OCI-LY7 (cell line): ENCODE measurements at regions not wholly inside any gene's neighbourhood (a gene's known extent, or its start where the extent isn't known, plus 50 kb on each side); places are given as distances from the start of the nearest gene placed in this dataset.

Experiments used
- BruUV-seq: library from RNA; stranded (reverse); fragments of 400-500 nt; replicated peaks from 2 replicates; lab custom pipeline; 2021; lab: Mats Ljungman, UMichigan
- CTCF ChIA-PET: fragments of 300-600 bp; sonication (Branson Sonifier 250); formaldehyde crosslinking; loops from one replicate; lab custom pipeline; 2022; ENCODE audit warnings: antibody characterized with exemption; ENCODE audit not compliant: unreplicated experiment; lab: Charles Lee
- POLR2A ChIA-PET: fragments of 300-600 bp; sonication (Branson Sonifier 250); formaldehyde crosslinking; loops from one replicate; lab custom pipeline; 2022; ENCODE audit warnings: antibody characterized with exemption; lab: Charles Lee
- DNase-seq: peaks from one replicate; pipeline ENCODE4 v3.0.0-alpha.2; 2015; ENCODE audit warnings: low spot score
- H2AFZ ChIP-seq: fragments of 200-600 bp; sonication (generic), shearing (Covaris generic); 2 replicates; pipeline ENCODE4 v1.6.1; 2014; ENCODE audit warnings: mild to moderate bottlenecking, antibody characterized with exemption, low read length, moderate library complexity
- H3K27ac ChIP-seq: fragments of 200-600 bp; sonication (generic); 2 replicates; pipeline ENCODE4 v1.5.1; 2014; ENCODE audit warnings: mixed run types, low read depth, mild to moderate bottlenecking, moderate library complexity, low read length, inconsistent platforms; ENCODE audit not compliant: poor library complexity, severe bottlenecking
- H3K36me3 ChIP-seq: fragments of 200-600 bp; sonication (generic); 2 replicates; pipeline ENCODE4 v1.6.1; 2014; ENCODE audit warnings: mild to moderate bottlenecking, antibody characterized with exemption, low read length, moderate library complexity, mixed read lengths; ENCODE audit not compliant: insufficient read depth
- H3K4me1 ChIP-seq: fragments of 200-600 bp; sonication (generic); 2 replicates; pipeline ENCODE4 v1.5.1; 2014; ENCODE audit warnings: mild to moderate bottlenecking, low read length; ENCODE audit not compliant: insufficient read depth, poor library complexity, severe bottlenecking
- H3K4me2 ChIP-seq: fragments of 200-600 bp; sonication (generic); 2 replicates; pipeline ENCODE4 v1.6.1; 2014; ENCODE audit warnings: mild to moderate bottlenecking, low read length
- H3K4me3 ChIP-seq: fragments of 200-600 bp; sonication (generic); 2 replicates; pipeline ENCODE4 v1.5.1; 2014; ENCODE audit warnings: mild to moderate bottlenecking, low read depth, low read length; ENCODE audit not compliant: poor library complexity, severe bottlenecking
- H3K79me2 ChIP-seq: fragments of 200-600 bp; sonication (generic); 2 replicates; pipeline ENCODE4 v1.6.1; 2016; ENCODE audit warnings: low read depth, mild to moderate bottlenecking, low read length, moderate library complexity, mixed read lengths; ENCODE audit not compliant: insufficient read depth
- H3K9me2 ChIP-seq: fragments of 200-600 bp; sonication (generic); 2 replicates; pipeline ENCODE4 v1.6.1; 2016; ENCODE audit warnings: mild to moderate bottlenecking, low read length, mixed read lengths; ENCODE audit not compliant: insufficient read depth
- H3K9me3 ChIP-seq: fragments of 200-600 bp; sonication (generic); 2 replicates; pipeline ENCODE4 v1.6.1; 2014; ENCODE audit warnings: mild to moderate bottlenecking, mixed run types, low read length, mixed read lengths
- H4K20me1 ChIP-seq: fragments of 200-600 bp; sonication (generic); 2 replicates; pipeline ENCODE4 v1.6.1; 2014; ENCODE audit warnings: mild to moderate bottlenecking, antibody characterized with exemption, low read length, moderate library complexity, mixed read lengths; ENCODE audit not compliant: insufficient read depth
- EZH2phosphoT487 ChIP-seq: fragments of 200-600 bp; sonication (generic); IDR thresholded peaks from 2 replicates; pipeline ENCODE4 v1.6.1; 2018; ENCODE audit warnings: low read depth, borderline replicate concordance, mild to moderate bottlenecking, mixed run types, antibody characterized with exemption, low read length, moderate library complexity, mixed read lengths
- intact Hi-C: fragments of 100-400 bp; cut with micrococcal nuclease; formaldehyde crosslinking; loops from one replicate; pipeline ENCODE4 v1.10.0; 2022; ENCODE audit not compliant: unreplicated experiment
- TF ChIP-seq, protein P1 (sequence below): fragments of 200-600 bp; sonication (generic); conservative IDR thresholded peaks from 2 replicates; pipeline ENCODE4 v1.5.1; 2014; ENCODE audit warnings: mild to moderate bottlenecking, antibody characterized with exemption, low read length, moderate library complexity, mixed read lengths

DNA sequence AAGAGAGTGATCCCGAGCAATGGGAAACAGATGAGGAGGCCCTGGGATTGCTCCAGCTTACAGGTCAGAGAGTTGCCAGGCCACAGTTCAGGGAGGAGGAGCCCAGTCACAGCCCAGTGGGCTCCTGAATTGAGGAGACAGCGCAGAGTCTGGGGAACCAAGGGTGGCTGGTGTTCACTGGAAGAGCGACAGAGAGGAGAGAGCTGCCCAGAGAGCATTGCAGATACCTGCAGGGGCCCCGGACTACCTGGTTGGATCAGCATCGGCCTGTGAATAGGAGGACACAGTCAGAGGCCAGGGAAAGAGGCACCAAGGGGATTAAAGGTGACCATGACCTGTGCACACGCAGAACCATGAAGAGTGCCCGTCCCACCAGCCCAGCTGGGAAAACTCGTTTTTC, 648.6 kb downstream of the TBC1D22A start:
- no peak overlapping the region for H3K27ac ChIP-seq
- no peak for DNase-seq
- H3K4me2 ChIP-seq: no peak overlapping the region
- H4K20me1 ChIP-seq: no peaks in the 10 kb centered on the region
- H2AFZ ChIP-seq: no peak overlapping the region
- no peaks in the 10 kb centered on the region for H3K9me3 ChIP-seq
- BruUV-seq: no TSS peak
- ChIA-PET POLR2A (interaction anchor here (0.6 to 0.7 kb wide), 2 partner anchors 200 to 958 kb away, joined by 4 read pairs; no protein-coding TSS in a partner anchor), CTCF (no interaction called here)
- no peak overlapping the region for H3K4me3 ChIP-seq
- H3K9me2 ChIP-seq: no peaks in the 10 kb centered on the region
- no peaks in the 10 kb centered on the region for H3K36me3 ChIP-seq
- intact Hi-C loops: no loop called here
- TF ChIP-seq, protein P1, sequence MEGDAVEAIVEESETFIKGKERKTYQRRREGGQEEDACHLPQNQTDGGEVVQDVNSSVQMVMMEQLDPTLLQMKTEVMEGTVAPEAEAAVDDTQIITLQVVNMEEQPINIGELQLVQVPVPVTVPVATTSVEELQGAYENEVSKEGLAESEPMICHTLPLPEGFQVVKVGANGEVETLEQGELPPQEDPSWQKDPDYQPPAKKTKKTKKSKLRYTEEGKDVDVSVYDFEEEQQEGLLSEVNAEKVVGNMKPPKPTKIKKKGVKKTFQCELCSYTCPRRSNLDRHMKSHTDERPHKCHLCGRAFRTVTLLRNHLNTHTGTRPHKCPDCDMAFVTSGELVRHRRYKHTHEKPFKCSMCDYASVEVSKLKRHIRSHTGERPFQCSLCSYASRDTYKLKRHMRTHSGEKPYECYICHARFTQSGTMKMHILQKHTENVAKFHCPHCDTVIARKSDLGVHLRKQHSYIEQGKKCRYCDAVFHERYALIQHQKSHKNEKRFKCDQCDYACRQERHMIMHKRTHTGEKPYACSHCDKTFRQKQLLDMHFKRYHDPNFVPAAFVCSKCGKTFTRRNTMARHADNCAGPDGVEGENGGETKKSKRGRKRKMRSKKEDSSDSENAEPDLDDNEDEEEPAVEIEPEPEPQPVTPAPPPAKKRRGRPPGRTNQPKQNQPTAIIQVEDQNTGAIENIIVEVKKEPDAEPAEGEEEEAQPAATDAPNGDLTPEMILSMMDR: no peak
- TF ChIP-seq EZH2phosphoT487: no peak
- no peaks in the 10 kb centered on the region for H3K79me2 ChIP-seq
- H3K4me1 ChIP-seq: no peaks in the 10 kb centered on the region

DNA sequence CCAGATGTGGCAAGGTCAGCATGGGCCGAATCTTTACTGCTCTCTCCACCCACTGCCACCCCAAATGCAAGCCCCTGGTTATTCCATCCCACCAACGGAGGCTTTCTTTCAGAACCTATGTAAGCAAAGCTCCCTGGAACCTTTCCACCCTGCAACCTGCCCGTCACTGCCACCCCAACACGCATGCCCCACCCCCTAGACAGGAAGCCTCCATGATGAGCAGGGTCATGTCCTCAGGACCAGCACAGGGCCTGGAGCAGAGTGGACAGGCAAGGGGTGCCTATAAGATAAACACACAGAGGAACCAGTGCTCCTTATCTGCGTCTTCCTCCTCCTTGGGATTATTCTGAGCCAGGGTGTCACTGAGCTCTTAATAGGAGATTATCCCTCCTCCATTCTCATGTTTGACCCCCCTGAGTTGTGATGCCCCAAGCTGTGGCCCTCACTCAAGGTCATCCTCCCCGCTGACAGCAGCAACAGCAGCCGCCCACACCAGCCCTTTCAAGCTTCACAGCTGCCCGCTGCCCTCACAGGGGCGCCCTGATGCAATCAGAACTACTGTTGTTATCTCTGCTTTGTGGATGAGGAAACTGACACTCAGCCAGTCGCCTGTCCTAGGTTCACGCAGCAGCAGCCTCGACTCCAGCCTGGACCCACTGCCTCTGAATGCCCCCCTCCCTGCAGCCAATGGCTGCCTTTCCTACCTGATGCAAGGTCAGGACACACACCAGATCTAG, 647.3 kb downstream of the TBC1D22A start:
- no peaks in the 10 kb centered on the region for H3K79me2 ChIP-seq
- no TSS peak for BruUV-seq
- intact Hi-C loops: no loop called here
- no peak overlapping the region for H3K4me2 ChIP-seq
- no peaks in the 10 kb centered on the region for H4K20me1 ChIP-seq
- no peak overlapping the region for H3K4me3 ChIP-seq
- no peak overlapping the region for H2AFZ ChIP-seq
- no peak for DNase-seq
- CTCF ChIA-PET: no interaction called here
- H3K9me3 ChIP-seq: no peaks in the 10 kb centered on the region
- TF ChIP-seq, protein P1: no peak
- H3K27ac ChIP-seq: no peak overlapping the region
- no peaks in the 10 kb centered on the region for H3K36me3 ChIP-seq
- no peaks in the 10 kb centered on the region for H3K9me2 ChIP-seq
- POLR2A ChIA-PET: no interaction called here
- no peaks in the 10 kb centered on the region for H3K4me1 ChIP-seq

DNA sequence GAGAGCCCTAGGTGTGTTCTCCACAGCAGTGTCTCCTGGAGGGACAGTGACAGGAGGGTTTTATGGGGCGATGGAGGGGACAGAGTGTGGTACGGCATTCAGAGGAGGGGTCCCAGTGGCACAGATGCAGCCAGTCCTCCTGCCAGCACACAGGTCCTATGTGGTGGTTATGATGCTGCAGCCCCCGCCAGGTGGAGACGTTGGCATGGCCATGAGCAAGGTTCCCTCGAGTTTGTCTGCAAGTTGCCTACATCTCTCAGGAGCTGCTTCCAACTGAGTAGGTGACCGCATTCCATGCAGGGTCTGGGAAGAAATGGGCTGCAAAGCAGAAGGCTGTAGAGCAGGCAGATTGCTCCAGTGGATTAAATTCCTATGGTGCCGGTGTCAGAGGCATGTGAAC, 646.0 kb downstream of the TBC1D22A start:
- Histone ChIP-seq H3K9me2 (no peaks in the 10 kb centered on the region), H3K4me3 (no peak overlapping the region), H3K4me1 (no peaks in the 10 kb centered on the region), H3K9me3 (no peaks in the 10 kb centered on the region), H2AFZ (no peak overlapping the region), H4K20me1 (no peaks in the 10 kb centered on the region), H3K27ac (no peak overlapping the region), H3K79me2 (no peaks in the 10 kb centered on the region), H3K36me3 (no peaks in the 10 kb centered on the region), H3K4me2 (no peak overlapping the region)
- DNase-seq: no peak
- no TSS peak for BruUV-seq
- ChIA-PET CTCF (no interaction called here), POLR2A (no interaction called here)
- intact Hi-C loops: no loop called here
- TF ChIP-seq, protein P1: no peak
- no peak for TF ChIP-seq EZH2phosphoT487
